HepG2 (cell line): ENCODE measurements at regions not wholly inside any gene's neighbourhood (a gene's known extent, or its start where the extent isn't known, plus 50 kb on each side); places are given as distances from the start of the nearest gene placed in this dataset.
A peak's percentile ranks its signal among the peaks of the same experiment; 100 is the strongest.

Experiments used
- ATAC-seq: fragments of 200-7000 bp; cut with Tn5 transposase; 3 replicates; pipeline ENCODE4 v1.9.1; 2020; ENCODE audit warnings: mild to moderate bottlenecking, moderate library complexity
- BruUV-seq: library from RNA; stranded (reverse); fragments of 400-500 nt; replicated peaks from 2 replicates; lab custom pipeline; 2021; lab: Mats Ljungman, UMichigan
- CTCF ChIA-PET: fragments of 300-600 bp; formaldehyde crosslinking; extraction: SDS; loops from one replicate; lab custom pipeline; 2021; ENCODE audit warnings: low total read pairs, inconsistent platforms, low intra/inter-chr PET ratio; lab: Yijun Ruan, JAX
- POLR2A ChIA-PET: fragments of 350-600 bp; sonication (Branson Sonifier 250); formaldehyde crosslinking; loops from one replicate; lab custom pipeline; 2020; ENCODE audit warnings: antibody characterized with exemption, inconsistent platforms; lab: Yijun Ruan, JAX
- DNase-seq: peaks from one replicate; pipeline ENCODE4 v3.0.0-alpha.2; 2015; ENCODE audit warnings: low spot score
- FAIRE-seq: peaks from 3 replicates; lab custom pipeline; 2011; peaks lifted over from hg19 to GRCh38; lab: Jason Lieb, UNC
- H2AFZ ChIP-seq: one replicate; pipeline ENCODE4 v1.6.1; 2011; ENCODE audit warnings: low read length, inconsistent platforms
- H3K27ac ChIP-seq: fragments of 300-600 bp; 3 replicates; pipeline ENCODE4 v1.8.0; 2011; ENCODE audit warnings: mixed run types, mild to moderate bottlenecking, mixed read lengths, low read length, inconsistent platforms; ENCODE audit not compliant: insufficient read depth; ENCODE audit errors: extremely low read length
- H3K27me3 ChIP-seq, 2 experiments: fragments of 200-600 bp in 1 of 2; 2 replicates in 1 of 2; 3 replicates in 1 of 2; pipeline versions ENCODE4 v1.6.0 to v1.8.0; 2011; ENCODE audit warnings: low read length in 2 of 2, mild to moderate bottlenecking in 2 of 2, moderate library complexity in 2 of 2, inconsistent platforms in 1 of 2; ENCODE audit not compliant: insufficient read depth in 2 of 2, control insufficient read depth in 1 of 2
- H3K36me3 ChIP-seq, 2 experiments: fragments of 200-600 bp in 1 of 2; replicated peaks in 1 of 2; 2 replicates in 1 of 2; 3 replicates in 1 of 2; pipeline versions ENCODE4 v1.5.1 to v1.8.0; 2011; ENCODE audit warnings: low read length in 2 of 2, inconsistent platforms in 1 of 2; ENCODE audit not compliant: insufficient read depth in 2 of 2, control insufficient read depth in 1 of 2
- H3K4me1 ChIP-seq: 2 replicates; pipeline ENCODE4 v1.5.1; 2012; ENCODE audit warnings: low read length, inconsistent platforms; ENCODE audit not compliant: insufficient read depth
- H3K4me2 ChIP-seq: 2 replicates; pipeline ENCODE4 v1.6.0; 2011; ENCODE audit warnings: low read depth, low read length, inconsistent platforms
- H3K4me3 ChIP-seq, 3 experiments: fragments of 200-600 bp in 1 of 3; sonication (generic), shearing (Covaris generic) in 1 of 3; replicated peaks in 1 of 3; 2 replicates each; pipeline ENCODE4 v1.5.1; 2011 to 2016; ENCODE audit warnings: low read length in 3 of 3, inconsistent platforms in 2 of 3, low read depth in 2 of 3, mild to moderate bottlenecking in 2 of 3, control low read depth in 1 of 3, mixed read lengths in 1 of 3; ENCODE audit not compliant: insufficient read depth in 1 of 3
- H3K79me2 ChIP-seq: one replicate; pipeline ENCODE4 v1.6.1; 2011; ENCODE audit warnings: low read length, inconsistent platforms; ENCODE audit not compliant: insufficient read depth
- H3K9ac ChIP-seq: 2 replicates; pipeline ENCODE4 v1.6.0; 2011; ENCODE audit warnings: mild to moderate bottlenecking, low read depth, low read length, inconsistent platforms; ENCODE audit not compliant: insufficient read depth
- H3K9me3 ChIP-seq: 2 replicates; pipeline ENCODE4 v1.5.1; 2012; ENCODE audit warnings: mild to moderate bottlenecking, low read length
- H4K20me1 ChIP-seq: 2 replicates; pipeline ENCODE4 v1.6.0; 2011; ENCODE audit warnings: inconsistent platforms, mild to moderate bottlenecking, low read length, moderate library complexity; ENCODE audit not compliant: insufficient read depth
- CBX5 ChIP-seq: sonication (generic); formaldehyde crosslinking; IDR thresholded peaks from 2 replicates; pipeline ENCODE4 v1.4.0; 2020; ENCODE audit warnings: missing genetic modification reagents, borderline replicate concordance
- CREM ChIP-seq, 2 experiments: sonication (generic) in 1 of 2; formaldehyde crosslinking in 1 of 2; IDR thresholded peaks; 2 replicates each; pipeline versions ENCODE4 v1.4.0 to v1.6.1; 2016 to 2020; ENCODE audit warnings: antibody characterized with exemption in 1 of 2, mild to moderate bottlenecking in 1 of 2, missing genetic modification reagents in 1 of 2
- GLI4 ChIP-seq: sonication (generic); formaldehyde crosslinking; IDR thresholded peaks from 2 replicates; pipeline ENCODE4 v1.5.1; 2020; ENCODE audit warnings: missing genetic modification reagents, mild to moderate bottlenecking, moderate library complexity, borderline replicate concordance
- LCORL ChIP-seq, 2 experiments: fragments of 450-650 bp in 1 of 2; sonication (generic) in 1 of 2; formaldehyde crosslinking in 1 of 2; IDR thresholded peaks; 2 replicates each; pipeline versions ENCODE4 v1.5.0 to v1.6.1; 2017 to 2020; ENCODE audit warnings: antibody characterized with exemption in 1 of 2, missing genetic modification reagents in 1 of 2
- MED13 ChIP-seq: sonication (generic); formaldehyde crosslinking; IDR thresholded peaks from 2 replicates; pipeline ENCODE4 v1.5.0; 2020; ENCODE audit warnings: missing genetic modification reagents
- RXRA ChIP-seq: sonication (generic); formaldehyde crosslinking; IDR thresholded peaks from 2 replicates; pipeline ENCODE4 v1.5.1; 2020; ENCODE audit warnings: missing genetic modification reagents
- SAP130 ChIP-seq: IDR thresholded peaks from 2 replicates; pipeline ENCODE4 v1.6.1; 2016; ENCODE audit warnings: low read depth
- ZFY ChIP-seq: sonication (generic); formaldehyde crosslinking; IDR thresholded peaks from 2 replicates; pipeline ENCODE4 v1.4.0; 2020; ENCODE audit warnings: missing genetic modification reagents
- ZNF207 ChIP-seq: fragments of 450-650 bp; IDR thresholded peaks from 2 replicates; pipeline ENCODE4 v1.6.1; 2016; ENCODE audit warnings: antibody characterized with exemption, borderline replicate concordance
- ZNF337 ChIP-seq: sonication (generic); formaldehyde crosslinking; IDR thresholded peaks from 2 replicates; pipeline ENCODE4 v1.5.1; 2020; ENCODE audit warnings: missing genetic modification reagents, low read depth, mild to moderate bottlenecking, borderline replicate concordance
- ZNF382 ChIP-seq: sonication (generic); formaldehyde crosslinking; IDR thresholded peaks from 2 replicates; pipeline ENCODE4 v1.5.0; 2020; ENCODE audit warnings: missing genetic modification reagents, mild to moderate bottlenecking, borderline replicate concordance
- ZNF431 ChIP-seq: sonication (generic); formaldehyde crosslinking; IDR thresholded peaks from 2 replicates; pipeline ENCODE4 v1.9.0; 2022; ENCODE audit warnings: missing genetic modification reagents, low read depth, mild to moderate bottlenecking, borderline replicate concordance
- ZNF549 ChIP-seq: sonication (generic); formaldehyde crosslinking; IDR thresholded peaks from 2 replicates; pipeline ENCODE4 v1.5.0; 2020; ENCODE audit warnings: missing genetic modification reagents
- ZNF570 ChIP-seq: sonication (generic); formaldehyde crosslinking; IDR thresholded peaks from 2 replicates; pipeline ENCODE4 v1.4.0; 2020; ENCODE audit warnings: mild to moderate bottlenecking, missing genetic modification reagents, borderline replicate concordance
- ZNF878 ChIP-seq: sonication (generic); formaldehyde crosslinking; IDR thresholded peaks from 2 replicates; pipeline ENCODE4 v1.8.1; 2023; ENCODE audit warnings: mild to moderate bottlenecking, missing genetic modification reagents, moderate library complexity
- WGBS: methylation state at CpG from one replicate; pipeline ENCODE4 v1.1.6; 2017; ENCODE audit warnings: low lambda C conversion rate; 5-methylcytosine and 5-hydroxymethylcytosine counted together
- in situ Hi-C: cut with HindIII; loops from 2 replicates; pipeline ENCODE4 v1.10.0; 2017; ENCODE audit warnings: low pct_unique_long_range_greater_than_20kb; ENCODE audit not compliant: extremely low pct_ligation_motif_present
- intact Hi-C: fragments of 100-400 bp; cut with micrococcal nuclease; formaldehyde crosslinking; loops from one replicate; pipeline ENCODE4 v1.10.0; 2022; ENCODE audit not compliant: unreplicated experiment
- TF ChIP-seq, protein P1 (sequence below): sonication (generic); formaldehyde crosslinking; IDR thresholded peaks from 2 replicates; pipeline ENCODE4 v1.8.0; 2022; ENCODE audit warnings: missing genetic modification reagents, low read depth, mild to moderate bottlenecking, borderline replicate concordance
- TF ChIP-seq, protein P2 (sequence below): sonication (generic); formaldehyde crosslinking; conservative IDR thresholded peaks from 2 replicates; pipeline ENCODE4 v1.8.0; 2022; ENCODE audit warnings: low read depth, missing genetic modification reagents

DNA sequence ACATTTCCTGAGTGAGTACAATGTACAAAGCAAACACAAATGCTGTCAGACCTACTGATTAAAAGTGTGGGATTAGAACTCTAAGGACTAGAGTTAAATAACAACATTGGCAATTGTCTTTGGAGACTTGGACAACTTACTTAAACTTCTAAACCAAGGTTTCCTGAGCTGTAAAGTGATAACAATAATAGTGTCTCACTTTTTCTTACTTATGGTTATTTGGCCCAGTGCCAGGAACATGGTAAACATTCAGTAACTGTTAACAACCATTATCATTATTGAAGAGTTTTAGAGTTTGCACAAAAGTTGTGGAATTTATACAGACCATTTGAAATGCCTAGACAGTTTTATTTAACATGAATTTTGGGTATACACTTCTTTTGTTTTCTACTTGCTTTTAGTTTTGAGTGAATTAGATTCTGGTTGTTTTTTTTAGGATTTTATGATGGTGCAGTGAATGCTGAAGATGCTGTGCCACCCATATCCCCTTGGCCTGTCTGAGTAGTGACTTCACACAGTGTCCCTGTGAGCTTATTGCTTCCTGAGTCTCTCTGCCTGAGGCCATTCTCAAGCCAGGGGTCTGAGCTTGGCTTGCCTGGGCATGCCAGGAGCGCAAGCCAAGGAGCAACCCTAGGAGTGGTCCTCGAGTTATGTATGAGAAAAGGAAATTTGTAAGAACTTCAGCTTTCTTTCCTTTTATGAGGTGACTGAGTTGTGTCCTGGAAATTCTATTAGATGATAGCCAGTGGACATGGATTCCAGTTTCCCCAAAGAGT, 932.8 kb downstream of the TTLL7 start:
- H3K4me1 ChIP-seq = no peaks in the 10 kb centered on the region
- POLR2A ChIA-PET = no interaction called here
- H3K79me2 ChIP-seq = no peaks in the 10 kb centered on the region
- no peak overlapping the region for H3K4me3 ChIP-seq
- intact Hi-C loops = no loop called here
- no peak overlapping the region for H3K27ac ChIP-seq
- H4K20me1 ChIP-seq = no peaks in the 10 kb centered on the region
- 17% methylated on average over 1 of the region's 2 CpGs for WGBS
- no peak for FAIRE-seq
- no peaks in the 10 kb centered on the region for H3K27me3 ChIP-seq
- TF ChIP-seq ZNF337 (CRISPR knock-in tag) (no peak), MED13 (CRISPR knock-in tag) (no peak), LCORL (IDR thresholded peaks at IDR 0.05) (peak; percentile 35; the same call in 1 of the 2 replicates), LCORL (CRISPR knock-in tag; IDR thresholded peaks at IDR 0.05) (no peak), ZNF431 (no peak), ZNF878 (no peak), ZNF382 (CRISPR knock-in tag) (no peak), ZNF570 (CRISPR knock-in tag) (no peak)
- H3K9ac ChIP-seq = no peak overlapping the region
- ATAC-seq = no peak
- BruUV-seq = no TSS peak
- no peak for DNase-seq
- in situ Hi-C loops = no loop called here
- CTCF ChIA-PET = no interaction called here
- H3K4me2 ChIP-seq = no peak overlapping the region
- H3K9me3 ChIP-seq = peaks cover 98% of the 10 kb centered on the region
- H3K36me3 ChIP-seq = no peaks in the 10 kb centered on the region
- H2AFZ ChIP-seq = no peak overlapping the region

DNA sequence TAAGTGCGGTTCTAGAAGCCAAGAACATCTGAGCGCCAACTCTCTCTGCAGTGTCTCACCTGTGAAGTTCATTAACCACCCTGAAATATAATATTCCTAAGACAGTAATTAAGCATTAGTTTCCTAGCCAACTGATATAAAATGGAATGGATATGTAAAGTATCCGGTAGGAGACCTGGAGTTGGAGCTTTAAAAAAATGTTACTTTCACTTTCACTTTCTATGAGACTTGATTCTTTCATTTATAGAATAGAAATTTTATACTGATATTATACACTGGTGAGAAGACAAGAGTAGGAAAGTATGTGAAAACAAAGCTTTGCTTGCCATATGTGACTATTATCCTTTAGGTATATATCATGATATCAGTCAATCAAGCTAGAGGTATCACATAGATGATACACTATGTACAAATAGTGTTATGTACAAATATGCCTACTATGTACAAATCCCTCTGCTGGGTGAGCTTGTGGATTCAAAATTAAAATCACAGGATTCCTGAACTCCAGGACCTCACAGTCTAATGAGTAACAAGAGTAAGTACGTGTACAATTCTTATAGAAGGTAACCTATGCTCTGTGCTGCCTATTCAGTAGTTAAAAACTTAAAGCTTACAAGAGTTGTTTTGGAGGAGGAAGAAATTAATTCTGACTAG, 934.2 kb downstream of the TTLL7 start:
- FAIRE-seq = no peak
- intact Hi-C loops (no loop called here), in situ Hi-C loops (no loop called here)
- no peaks in the 10 kb centered on the region for H3K27me3 ChIP-seq
- no peak overlapping the region for H3K4me3 ChIP-seq
- H2AFZ ChIP-seq = no peak overlapping the region
- H3K4me2 ChIP-seq = no peak overlapping the region
- no peaks in the 10 kb centered on the region for H3K36me3 ChIP-seq
- WGBS = 42% methylated on average over 4 of the region's 4 CpGs
- BruUV-seq = no TSS peak
- H3K27ac ChIP-seq = no peak overlapping the region
- no peaks in the 10 kb centered on the region for H4K20me1 ChIP-seq
- no peaks in the 10 kb centered on the region for H3K4me1 ChIP-seq
- ChIA-PET CTCF (no interaction called here), POLR2A (no interaction called here)
- no peak overlapping the region for H3K9ac ChIP-seq
- peaks cover 98% of the 10 kb centered on the region for H3K9me3 ChIP-seq
- no peak for DNase-seq
- no peak for ATAC-seq
- no peaks in the 10 kb centered on the region for H3K79me2 ChIP-seq
- TF ChIP-seq SAP130 (CRISPR knock-in tag) = no peak
- TF ChIP-seq ZFY (CRISPR knock-in tag) = no peak
- TF ChIP-seq ZNF207 = no peak
- TF ChIP-seq, protein P1, sequence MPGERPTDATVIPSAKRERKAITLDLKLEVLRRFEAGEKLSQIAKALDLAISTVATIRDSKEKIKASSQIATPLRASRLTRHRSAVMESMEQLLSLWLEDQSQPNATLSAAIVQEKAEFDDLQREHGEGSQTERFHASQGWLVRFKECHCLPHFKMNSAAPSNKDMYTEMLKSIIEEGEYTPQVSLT (CRISPR knock-in tag) = no peak
- no peak for TF ChIP-seq CBX5 (CRISPR knock-in tag)
- no peak for TF ChIP-seq RXRA (CRISPR knock-in tag)
- TF ChIP-seq, protein P2, sequence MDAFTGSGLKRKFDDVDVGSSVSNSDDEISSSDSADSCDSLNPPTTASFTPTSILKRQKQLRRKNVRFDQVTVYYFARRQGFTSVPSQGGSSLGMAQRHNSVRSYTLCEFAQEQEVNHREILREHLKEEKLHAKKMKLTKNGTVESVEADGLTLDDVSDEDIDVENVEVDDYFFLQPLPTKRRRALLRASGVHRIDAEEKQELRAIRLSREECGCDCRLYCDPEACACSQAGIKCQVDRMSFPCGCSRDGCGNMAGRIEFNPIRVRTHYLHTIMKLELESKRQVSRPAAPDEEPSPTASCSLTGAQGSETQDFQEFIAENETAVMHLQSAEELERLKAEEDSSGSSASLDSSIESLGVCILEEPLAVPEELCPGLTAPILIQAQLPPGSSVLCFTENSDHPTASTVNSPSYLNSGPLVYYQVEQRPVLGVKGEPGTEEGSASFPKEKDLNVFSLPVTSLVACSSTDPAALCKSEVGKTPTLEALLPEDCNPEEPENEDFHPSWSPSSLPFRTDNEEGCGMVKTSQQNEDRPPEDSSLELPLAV (CRISPR knock-in tag) = no peak
- no peak for TF ChIP-seq GLI4
- no peak for TF ChIP-seq ZNF549 (CRISPR knock-in tag)
- TF ChIP-seq CREM (IDR thresholded peaks at IDR 0.05) = no peak
- no peak for TF ChIP-seq CREM (CRISPR knock-in tag; IDR thresholded peaks at IDR 0.05)
